H9 (cell line): ENCODE measurements at regions not wholly inside any gene's neighbourhood (a gene's known extent, or its start where the extent isn't known, plus 50 kb on each side); places are given as distances from the start of the nearest gene placed in this dataset.
"Not testable (repeated sequence)": the region's sequence is repeated elsewhere in the genome, so short reads cannot be mapped to it uniquely, and the experiment has no call there.

Source experiments
- DNase-seq: peaks from one replicate; pipeline ENCODE4 v3.0.0-alpha.2; 2017
- H2AFZ ChIP-seq: one replicate; pipeline ENCODE4 v1.6.1; 2013; ENCODE audit warnings: mild to moderate bottlenecking, low read length, control low read depth, moderate library complexity
- H2AK5ac ChIP-seq: 2 replicates; pipeline ENCODE4 v1.6.1; 2013; ENCODE audit warnings: low read length, control low read depth, mixed read lengths; ENCODE audit not compliant: insufficient read length
- H2BK120ac ChIP-seq: one replicate; pipeline ENCODE4 v1.6.1; 2013; ENCODE audit warnings: low read depth, mild to moderate bottlenecking, low read length, control low read depth, inconsistent platforms; ENCODE audit not compliant: poor library complexity, severe bottlenecking
- H2BK12ac ChIP-seq: 2 replicates; pipeline ENCODE4 v1.6.1; 2013; ENCODE audit warnings: low read length, control low read depth, mixed read lengths, low read depth; ENCODE audit not compliant: insufficient read length
- H2BK15ac ChIP-seq: 2 replicates; pipeline ENCODE4 v1.6.1; 2013; ENCODE audit warnings: low read depth, low read length, control low read depth
- H2BK20ac ChIP-seq: one replicate; pipeline ENCODE4 v1.6.1; 2013; ENCODE audit warnings: low read depth, mild to moderate bottlenecking, low read length, control low read depth, inconsistent platforms; ENCODE audit not compliant: poor library complexity, severe bottlenecking
- H2BK5ac ChIP-seq: 2 replicates; pipeline ENCODE4 v1.6.1; 2013; ENCODE audit warnings: low read length, control low read depth, mixed read lengths; ENCODE audit not compliant: insufficient read length
- H3K14ac ChIP-seq: 2 replicates; pipeline ENCODE4 v1.6.1; 2013; ENCODE audit warnings: low read length, control low read depth; ENCODE audit not compliant: insufficient read depth
- H3K18ac ChIP-seq: 2 replicates; pipeline ENCODE4 v1.6.1; 2013; ENCODE audit warnings: low read depth, mild to moderate bottlenecking, mixed read lengths, low read length, control low read depth; ENCODE audit not compliant: insufficient read length
- H3K23ac ChIP-seq: 2 replicates; pipeline ENCODE4 v1.6.1; 2013; ENCODE audit warnings: low read length, control low read depth, mixed read lengths, low read depth; ENCODE audit not compliant: insufficient read length
- H3K23me2 ChIP-seq: 2 replicates; pipeline ENCODE4 v1.6.1; 2013; ENCODE audit warnings: low read depth, mild to moderate bottlenecking, mixed read lengths, low read length, control low read depth; ENCODE audit not compliant: insufficient read length, poor library complexity, severe bottlenecking
- H3K27ac ChIP-seq: 2 replicates; pipeline ENCODE4 v1.5.1; 2013; ENCODE audit warnings: low read length, control low read depth, mixed read lengths, low read depth; ENCODE audit not compliant: insufficient read length
- H3K27me3 ChIP-seq: 2 replicates; pipeline ENCODE4 v1.6.1; 2013; ENCODE audit warnings: low read length, control low read depth, inconsistent platforms; ENCODE audit not compliant: insufficient read depth
- H3K4ac ChIP-seq: 2 replicates; pipeline ENCODE4 v1.6.1; 2013; ENCODE audit warnings: low read depth, mild to moderate bottlenecking, control low read depth, inconsistent platforms, low read length, moderate library complexity
- H3K4me1 ChIP-seq: 2 replicates; pipeline ENCODE4 v1.6.1; 2013; ENCODE audit warnings: low read length, control low read depth, inconsistent platforms; ENCODE audit not compliant: insufficient read depth
- H3K4me2 ChIP-seq: 2 replicates; pipeline ENCODE4 v1.6.1; 2013; ENCODE audit warnings: low read length, control low read depth, mixed read lengths; ENCODE audit not compliant: insufficient read length, insufficient read depth
- H3K56ac ChIP-seq: 2 replicates; pipeline ENCODE4 v1.6.1; 2013; ENCODE audit warnings: low read depth, mild to moderate bottlenecking, mixed read lengths, low read length, control low read depth; ENCODE audit not compliant: insufficient read length
- H3K79me1 ChIP-seq: 2 replicates; pipeline ENCODE4 v1.6.1; 2013; ENCODE audit warnings: low read depth, mild to moderate bottlenecking, moderate library complexity, low read length, control low read depth, inconsistent platforms; ENCODE audit not compliant: insufficient read depth, poor library complexity, severe bottlenecking
- H3K79me2 ChIP-seq: 2 replicates; pipeline ENCODE4 v1.6.1; 2013; ENCODE audit warnings: low read length, control low read depth, inconsistent platforms; ENCODE audit not compliant: insufficient read depth
- H3K9ac ChIP-seq: 2 replicates; pipeline ENCODE4 v1.6.1; 2013; ENCODE audit warnings: low read length, control low read depth, mixed read lengths; ENCODE audit not compliant: insufficient read length; ENCODE audit errors: extremely low read depth
- H3K9me3 ChIP-seq: one replicate; pipeline ENCODE4 v1.6.1; 2013; ENCODE audit warnings: low read depth, low read length, inconsistent platforms; ENCODE audit not compliant: control insufficient read depth
- H3T11ph ChIP-seq: one replicate; pipeline ENCODE4 v1.6.1; 2013; ENCODE audit warnings: mild to moderate bottlenecking, low read length, control low read depth, inconsistent platforms
- H4K20me1 ChIP-seq: one replicate; pipeline ENCODE4 v1.6.1; 2013; ENCODE audit not compliant: control insufficient read depth, insufficient read length, insufficient read depth
- H4K5ac ChIP-seq: 2 replicates; pipeline ENCODE4 v1.6.1; 2013; ENCODE audit warnings: low read depth, mild to moderate bottlenecking, mixed read lengths, low read length, control low read depth; ENCODE audit not compliant: insufficient read length
- H4K8ac ChIP-seq: replicated peaks from 2 replicates; pipeline ENCODE4 v1.6.1; 2013; ENCODE audit warnings: low read length, control low read depth, mixed read lengths, low read depth; ENCODE audit not compliant: insufficient read length
- H4K91ac ChIP-seq: 2 replicates; pipeline ENCODE4 v1.6.1; 2013; ENCODE audit warnings: low read depth, mild to moderate bottlenecking, moderate library complexity, mixed read lengths, low read length, control low read depth; ENCODE audit not compliant: insufficient read length
- H3K27ac Mint-ChIP-seq, 3 experiments: 2 replicates in 2 of 3; 3 replicates in 1 of 3; pipeline ENCODE4 v1.8.0; 2020 to 2021; ENCODE audit warnings: mixed read lengths in 3 of 3, mild to moderate bottlenecking in 1 of 3, moderate library complexity in 1 of 3
- H3K27me3 Mint-ChIP-seq: 2 replicates; pipeline ENCODE4 v1.8.0; 2021; ENCODE audit warnings: low read depth, mild to moderate bottlenecking, moderate library complexity, mixed read lengths
- H3K36me3 Mint-ChIP-seq, 3 experiments: 2 replicates in 2 of 3; 3 replicates in 1 of 3; pipeline ENCODE4 v1.8.0; 2020 to 2021; ENCODE audit warnings: low read depth in 3 of 3, mixed read lengths in 3 of 3; ENCODE audit not compliant: insufficient read depth in 1 of 3
- H3K4me1 Mint-ChIP-seq, 2 experiments: 2 replicates each; pipeline ENCODE4 v1.8.0; 2020; ENCODE audit warnings: mixed read lengths in 2 of 2
- H3K4me3 Mint-ChIP-seq, 2 experiments: 2 replicates in 1 of 2; 3 replicates in 1 of 2; pipeline ENCODE4 v1.8.0; 2020 to 2021; ENCODE audit warnings: mild to moderate bottlenecking in 2 of 2, mixed read lengths in 2 of 2, moderate library complexity in 1 of 2
- H3K9me3 Mint-ChIP-seq, 2 experiments: 2 replicates in 1 of 2; 3 replicates in 1 of 2; pipeline ENCODE4 v1.8.0; 2020; ENCODE audit warnings: mild to moderate bottlenecking in 2 of 2, mixed read lengths in 2 of 2, moderate library complexity in 1 of 2
- CTCF ChIP-seq: fragments of 200-600 bp; sonication (generic); conservative IDR thresholded peaks from 3 replicates; pipeline ENCODE4 v1.8.0; 2021; ENCODE audit warnings: antibody characterized with exemption, mild to moderate bottlenecking
- WGBS: extraction: QIAGEN DNeasy Blood & Tissue Kit; methylation state at CpG from one replicate; pipeline ENCODE4 v1.1.7; 2013; ENCODE audit warnings: missing lambda C conversion rate, low lambda C conversion rate, mixed read lengths; ENCODE audit not compliant: insufficient read length; ENCODE audit errors: extremely low coverage; 5-methylcytosine and 5-hydroxymethylcytosine counted together

DNA sequence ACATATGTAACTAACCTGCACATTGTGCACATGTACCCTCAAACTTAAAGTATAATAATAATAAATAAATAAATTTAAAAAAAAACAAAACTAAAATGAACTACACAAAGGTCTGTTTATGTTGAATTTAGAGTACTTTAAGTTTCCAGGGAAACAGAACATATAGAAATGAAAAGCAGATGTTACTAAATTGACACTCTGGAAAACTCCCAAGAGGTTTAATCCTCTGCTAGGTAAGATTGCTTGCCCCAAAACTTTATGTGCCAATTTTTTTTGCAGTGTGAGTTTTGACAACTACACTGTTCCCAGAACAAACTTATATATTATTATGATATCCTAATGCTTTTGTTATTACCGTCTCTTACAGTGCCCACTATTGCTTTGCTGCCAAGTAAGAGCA lies 134.3 kb upstream of the MRPS30 start:
- no peak overlapping the region for H3K9ac ChIP-seq
- H3K23ac ChIP-seq, result no peak overlapping the region
- no peak overlapping the region for H2AFZ ChIP-seq
- no peak overlapping the region for H3K27ac ChIP-seq
- no peak overlapping the region for H2BK20ac ChIP-seq
- WGBS, result no CpG with 5 or more reads among the region's 1 CpG
- H3T11ph ChIP-seq, result no peak overlapping the region
- H2BK15ac ChIP-seq, result no peak overlapping the region
- no peak overlapping the region for H4K5ac ChIP-seq
- H3K56ac ChIP-seq, result no peak overlapping the region
- H3K4ac ChIP-seq, result no peak overlapping the region
- no peaks in the 10 kb centered on the region for H3K27me3 ChIP-seq
- no peaks in the 10 kb centered on the region for H3K27me3 Mint-ChIP-seq
- H3K23me2 ChIP-seq, result no peaks in the 10 kb centered on the region
- H3K4me1 ChIP-seq, result no peaks in the 10 kb centered on the region
- H3K4me3 Mint-ChIP-seq, result no peak overlapping the region
- no peaks in the 10 kb centered on the region for H3K79me1 ChIP-seq
- TF ChIP-seq CTCF, result no peak
- H3K4me1 Mint-ChIP-seq, result 0 out of 4 replicates have a peak, but pooled peaks cover 0 to 3% of the 10 kb centered on the region in 2 experiments
- no peak overlapping the region for H2BK12ac ChIP-seq
- H2AK5ac ChIP-seq, result no peak overlapping the region
- H4K91ac ChIP-seq, result no peak overlapping the region
- peaks cover 0 to 6% (median 4%) of the 10 kb centered on the region in 3 experiments; a peak in 3 of 7 replicates for H3K36me3 Mint-ChIP-seq
- no peak overlapping the region for H4K8ac ChIP-seq
- H3K18ac ChIP-seq, result no peak overlapping the region
- no peaks in the 10 kb centered on the region for H4K20me1 ChIP-seq
- H3K9me3 ChIP-seq, result no peaks in the 10 kb centered on the region
- DNase-seq, result no peak
- H2BK120ac ChIP-seq, result no peak overlapping the region
- H3K27ac Mint-ChIP-seq, result no peak overlapping the region
- H3K14ac ChIP-seq, result no peak overlapping the region
- H3K9me3 Mint-ChIP-seq, result peaks cover 6 to 10% of the 10 kb centered on the region in 2 experiments; a peak in 3 of 5 replicates
- no peak overlapping the region for H2BK5ac ChIP-seq
- H3K4me2 ChIP-seq, result no peak overlapping the region
- no peaks in the 10 kb centered on the region for H3K79me2 ChIP-seq

GRCh38 chr5:44668471-44668870 lies 140.3 kb upstream of the MRPS30 start:
- H4K20me1 ChIP-seq, H3K4me1 ChIP-seq, H4K8ac ChIP-seq, H2BK20ac ChIP-seq, H3K79me2 ChIP-seq, H3K27ac ChIP-seq, H3K9me3 ChIP-seq, H3K23me2 ChIP-seq, H3K18ac ChIP-seq, H4K5ac ChIP-seq, H3K23ac ChIP-seq, H2BK15ac ChIP-seq, H3K14ac ChIP-seq, H3K4me3 Mint-ChIP-seq, H3K56ac ChIP-seq, H2BK5ac ChIP-seq, H3K79me1 ChIP-seq, H3K27me3 ChIP-seq, H4K91ac ChIP-seq, H3K4me2 ChIP-seq, H2AFZ ChIP-seq, H2AK5ac ChIP-seq, H3K27ac Mint-ChIP-seq, H2BK120ac ChIP-seq, H2BK12ac ChIP-seq, H3K9ac ChIP-seq, H3K4ac ChIP-seq, H3K4me1 Mint-ChIP-seq, H3T11ph ChIP-seq, DNase-seq, H3K27me3 Mint-ChIP-seq: not testable (repeated sequence)
- H3K36me3 Mint-ChIP-seq, result peaks cover 4 to 19% (median 8%) of the 10 kb centered on the region in 3 experiments; a peak in 4 of 7 replicates
- H3K9me3 Mint-ChIP-seq, result peaks cover 13 to 18% of the 10 kb centered on the region in 2 experiments
- no CpG with 5 or more reads among the region's 16 CpGs for WGBS
